Endothelial cell of umbilical vein (primary cell): ENCODE measurements at regions not wholly inside any gene's neighbourhood (a gene's known extent, or its start where the extent isn't known, plus 50 kb on each side); places are given as distances from the start of the nearest gene placed in this dataset.

Experiments used
- BruUV-seq: library from RNA; stranded (reverse); fragments of 400-500 nt; replicated peaks from 2 replicates; lab custom pipeline; 2021; lab: Mats Ljungman, UMichigan
- CTCF ChIA-PET: fragments of 300-600, 350-600 bp; sonication (Branson Sonifier 250); formaldehyde crosslinking; loops from one replicate; lab custom pipeline; 2021; ENCODE audit warnings: antibody characterized with exemption, inconsistent platforms; lab: Charles Lee
- POLR2A ChIA-PET: fragments of 300-600, 350-600 bp; sonication (Branson Sonifier 250); formaldehyde crosslinking; loops from one replicate; lab custom pipeline; 2021; ENCODE audit warnings: antibody characterized with exemption, inconsistent platforms; lab: Charles Lee
- DNase-seq: peaks from one replicate; pipeline ENCODE4 v3.0.0-alpha.2; 2011; ENCODE audit warnings: low read depth, low spot score
- FAIRE-seq: peaks from 2 replicates; lab custom pipeline; 2011; peaks lifted over from hg19 to GRCh38; lab: Jason Lieb, UNC
- H2AFZ ChIP-seq: 2 replicates; pipeline ENCODE4 v1.6.0; 2012; ENCODE audit warnings: low read depth, low read length, control low read depth, inconsistent platforms
- H3K27ac ChIP-seq: 2 replicates; pipeline ENCODE4 v1.5.1; 2011; ENCODE audit warnings: low read depth, mild to moderate bottlenecking, control low read depth, low read length, moderate library complexity; ENCODE audit not compliant: insufficient read depth
- H3K27me3 ChIP-seq, 2 experiments: 2 replicates each; pipeline versions ENCODE4 v1.6.0 to v1.6.1; 2011; ENCODE audit warnings: low read length in 2 of 2, mixed read lengths in 1 of 2; ENCODE audit not compliant: control insufficient read depth in 2 of 2, insufficient read depth in 2 of 2
- H3K36me3 ChIP-seq, 2 experiments: 2 replicates in 1 of 2; 3 replicates in 1 of 2; pipeline ENCODE4 v1.5.1; 2011; ENCODE audit warnings: low read length in 2 of 2, mild to moderate bottlenecking in 1 of 2, moderate library complexity in 1 of 2; ENCODE audit not compliant: control insufficient read depth in 2 of 2, insufficient read depth in 2 of 2; ENCODE audit errors: extremely low read depth in 1 of 2
- H3K4me1 ChIP-seq: 3 replicates; pipeline ENCODE4 v1.5.1; 2011; ENCODE audit warnings: mild to moderate bottlenecking, low read length; ENCODE audit not compliant: control insufficient read depth, insufficient read depth; ENCODE audit errors: extremely low read depth
- H3K4me2 ChIP-seq: 2 replicates; pipeline ENCODE4 v1.6.1; 2011; ENCODE audit warnings: low read length, control low read depth, mixed read lengths; ENCODE audit not compliant: insufficient read depth
- H3K4me3 ChIP-seq, 3 experiments: fragments of 200-600 bp in 1 of 3; sonication (generic), shearing (Covaris generic) in 1 of 3; replicated peaks in 1 of 3; 2 replicates each; pipeline ENCODE4 v1.5.1; 2011 to 2016; ENCODE audit warnings: control low read depth in 3 of 3, low read length in 3 of 3, mild to moderate bottlenecking in 2 of 3, inconsistent platforms in 1 of 3, low read depth in 1 of 3, moderate library complexity in 1 of 3; ENCODE audit not compliant: insufficient read depth in 1 of 3
- H3K79me2 ChIP-seq: 2 replicates; pipeline ENCODE4 v1.6.0; 2012; ENCODE audit warnings: low read length, inconsistent platforms; ENCODE audit not compliant: control insufficient read depth, insufficient read depth
- H3K9ac ChIP-seq: replicated peaks from 2 replicates; pipeline ENCODE3; 2011; ENCODE audit warnings: low read length, control low read depth; ENCODE audit not compliant: insufficient read depth; ENCODE audit errors: extremely low read depth
- H3K9me1 ChIP-seq: replicated peaks from 3 replicates; pipeline ENCODE4 v1.6.0; 2011; ENCODE audit warnings: mild to moderate bottlenecking, low read length; ENCODE audit not compliant: control insufficient read depth, insufficient read depth; ENCODE audit errors: extremely low read depth
- H3K9me3 ChIP-seq: replicated peaks from 2 replicates; pipeline ENCODE4 v1.5.1; 2012; ENCODE audit warnings: low read length, inconsistent platforms; ENCODE audit not compliant: control insufficient read depth, insufficient read depth
- H4K20me1 ChIP-seq: replicated peaks from 2 replicates; pipeline ENCODE3; 2011; ENCODE audit warnings: mild to moderate bottlenecking, low read length; ENCODE audit not compliant: control insufficient read depth, insufficient read depth; ENCODE audit errors: extremely low read depth
- EZH2 ChIP-seq: IDR thresholded peaks from 2 replicates; pipeline ENCODE4 v1.6.1; 2012; ENCODE audit warnings: borderline replicate concordance, low read depth, mild to moderate bottlenecking, moderate library complexity, low read length, inconsistent platforms; ENCODE audit not compliant: severe bottlenecking
- FOS ChIP-seq: IDR thresholded peaks from 2 replicates; pipeline ENCODE4 v1.6.1; 2011; ENCODE audit warnings: mild to moderate bottlenecking, low read length, moderate library complexity, borderline replicate concordance; ENCODE audit not compliant: insufficient read depth
- GATA2 ChIP-seq: IDR thresholded peaks from 2 replicates; pipeline ENCODE4 v1.7.0; 2011; ENCODE audit warnings: low read depth, mild to moderate bottlenecking, moderate library complexity, mixed read lengths, low read length; ENCODE audit not compliant: insufficient read length, insufficient read depth
- JUN ChIP-seq: IDR thresholded peaks from 2 replicates; pipeline ENCODE4 v1.6.1; 2011; ENCODE audit warnings: borderline replicate concordance, low read depth; ENCODE audit not compliant: insufficient read length, insufficient read depth
- MYC ChIP-seq: IDR thresholded peaks from one replicate; pipeline ENCODE4 v1.6.1; 2011; ENCODE audit warnings: mild to moderate bottlenecking, low read depth, low read length
- POLR2A ChIP-seq: IDR thresholded peaks from 2 replicates; pipeline ENCODE4 v1.6.1; 2012; ENCODE audit warnings: low read depth, mild to moderate bottlenecking, control low read depth, low read length
- POLR2AphosphoS5 ChIP-seq: IDR thresholded peaks from 2 replicates; pipeline ENCODE4 v1.6.1; 2012; ENCODE audit warnings: low read depth, mild to moderate bottlenecking, control low read depth, low read length, moderate library complexity; ENCODE audit not compliant: insufficient read depth
- dilution Hi-C: fragments of 300-500 bp; cut with MboI; formaldehyde crosslinking; loops from one replicate; pipeline ENCODE4 v1.15.0; 2019; ENCODE audit warnings: low sequenced_read_pairs; ENCODE audit not compliant: extremely low pct_ligation_motif_present
- intact Hi-C: fragments of 100-400 bp; cut with micrococcal nuclease; formaldehyde crosslinking; loops from one replicate; pipeline ENCODE4 v1.10.0; 2022
- TF ChIP-seq, protein P1 (sequence below): IDR thresholded peaks from 2 replicates; pipeline ENCODE4 v1.6.1; 2011; ENCODE audit not compliant: insufficient read depth, insufficient read length
- TF ChIP-seq, protein P2 (sequence below), 2 donors: IDR thresholded peaks; 1 replicate in 1 of 2; 2 replicates in 1 of 2; pipeline ENCODE4 v1.5.1; 2011; ENCODE audit warnings: low read length in 2 of 2, mild to moderate bottlenecking in 2 of 2, moderate library complexity in 2 of 2, control low read depth in 1 of 2, inconsistent platforms in 1 of 2, low read depth in 1 of 2; ENCODE audit not compliant: insufficient read depth in 1 of 2; ENCODE audit errors: extremely low read depth in 1 of 2

DNA sequence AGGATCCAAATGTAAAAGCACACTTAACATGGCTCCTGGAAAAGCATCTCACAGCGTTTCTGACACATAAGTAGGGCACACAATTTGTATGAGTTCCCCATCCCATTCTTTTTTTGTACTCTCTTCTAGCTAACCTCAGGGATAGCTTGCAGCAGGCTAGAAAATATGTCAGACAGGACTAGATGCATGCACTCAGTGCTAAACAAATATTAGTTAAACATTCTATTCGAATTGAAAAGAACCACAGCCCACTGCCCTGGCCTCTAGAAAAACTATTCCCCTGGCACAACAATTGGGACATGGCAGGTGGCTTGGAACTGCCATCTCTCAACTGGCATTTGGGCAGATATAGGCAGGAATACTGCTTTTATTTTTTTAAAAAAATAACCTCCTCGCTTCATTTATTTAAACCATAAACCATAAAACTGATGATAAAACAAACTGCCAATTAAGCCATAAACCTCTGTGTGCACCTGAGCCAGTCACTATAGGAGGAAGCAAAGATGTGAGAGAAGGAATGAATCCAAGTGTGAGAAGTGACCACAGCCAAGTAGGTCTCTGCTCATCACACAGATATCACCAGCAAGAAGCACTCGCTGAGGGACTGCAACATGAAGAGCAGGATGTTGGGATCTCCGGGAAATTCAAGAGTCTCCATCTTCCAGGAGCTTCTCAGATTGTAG is 394.1 kb downstream of the NEBL start:
- no peaks in the 10 kb centered on the region for H3K9me3 ChIP-seq
- no peaks in the 10 kb centered on the region for H3K79me2 ChIP-seq
- H3K9ac ChIP-seq: no peak overlapping the region
- DNase-seq: no peak
- TF ChIP-seq, protein P1, sequence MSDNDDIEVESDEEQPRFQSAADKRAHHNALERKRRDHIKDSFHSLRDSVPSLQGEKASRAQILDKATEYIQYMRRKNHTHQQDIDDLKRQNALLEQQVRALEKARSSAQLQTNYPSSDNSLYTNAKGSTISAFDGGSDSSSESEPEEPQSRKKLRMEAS: no peak
- TF ChIP-seq FOS: no peak
- TF ChIP-seq GATA2: no peak
- TF ChIP-seq MYC: no peak
- TF ChIP-seq POLR2A: no peak
- no peak for TF ChIP-seq POLR2AphosphoS5
- intact Hi-C loops (no loop called here), dilution Hi-C loops (no loop called here)
- H3K4me1 ChIP-seq: no peaks in the 10 kb centered on the region
- H3K27ac ChIP-seq: no peak overlapping the region
- CTCF ChIA-PET: no interaction called here
- POLR2A ChIA-PET: no interaction called here
- no peak for FAIRE-seq
- H4K20me1 ChIP-seq: no peaks in the 10 kb centered on the region
- no TSS peak for BruUV-seq
- no peaks in the 10 kb centered on the region for H3K9me1 ChIP-seq
- H3K4me2 ChIP-seq: no peak overlapping the region
- no peaks in the 10 kb centered on the region for H3K27me3 ChIP-seq
- H3K4me3 ChIP-seq: no peak overlapping the region
- H2AFZ ChIP-seq: no peak overlapping the region
- no peaks in the 10 kb centered on the region for H3K36me3 ChIP-seq

DNA sequence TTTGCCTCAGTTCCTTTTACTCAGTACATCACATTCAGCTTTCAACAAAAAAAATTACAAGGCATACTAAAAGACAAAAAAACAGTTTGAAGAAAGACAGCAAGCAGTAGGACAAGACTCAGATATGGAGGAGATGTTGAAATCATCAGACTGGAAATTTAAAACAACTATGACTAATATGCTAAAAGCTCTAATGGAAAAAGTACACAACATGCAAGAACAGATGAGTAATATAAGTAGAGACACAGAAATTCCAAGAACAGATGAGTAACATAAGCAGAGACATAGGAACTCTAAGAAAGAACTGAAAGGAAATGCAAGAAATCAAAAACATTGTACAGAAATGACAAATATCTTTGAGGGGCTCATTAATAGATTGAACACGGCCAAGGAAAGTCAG is 402.6 kb downstream of the NEBL start:
- Histone ChIP-seq H3K9me1 (no peaks in the 10 kb centered on the region), H3K9ac (no peak overlapping the region), H3K4me2 (no peak overlapping the region), H3K36me3 (no peaks in the 10 kb centered on the region), H4K20me1 (no peaks in the 10 kb centered on the region), H3K4me1 (no peaks in the 10 kb centered on the region), H3K27me3 (no peaks in the 10 kb centered on the region), H3K9me3 (no peaks in the 10 kb centered on the region), H2AFZ (no peak overlapping the region), H3K79me2 (no peaks in the 10 kb centered on the region), H3K27ac (no peak overlapping the region), H3K4me3 (no peak overlapping the region)
- ChIA-PET POLR2A (no interaction called here), CTCF (interaction anchor here (1.7 kb wide), 1 partner anchor 11 kb away, joined by 3 read pairs; no protein-coding TSS in a partner anchor)
- dilution Hi-C loops (no loop called here), intact Hi-C loops (no loop called here)
- DNase-seq: no peak
- TF ChIP-seq, protein P2, sequence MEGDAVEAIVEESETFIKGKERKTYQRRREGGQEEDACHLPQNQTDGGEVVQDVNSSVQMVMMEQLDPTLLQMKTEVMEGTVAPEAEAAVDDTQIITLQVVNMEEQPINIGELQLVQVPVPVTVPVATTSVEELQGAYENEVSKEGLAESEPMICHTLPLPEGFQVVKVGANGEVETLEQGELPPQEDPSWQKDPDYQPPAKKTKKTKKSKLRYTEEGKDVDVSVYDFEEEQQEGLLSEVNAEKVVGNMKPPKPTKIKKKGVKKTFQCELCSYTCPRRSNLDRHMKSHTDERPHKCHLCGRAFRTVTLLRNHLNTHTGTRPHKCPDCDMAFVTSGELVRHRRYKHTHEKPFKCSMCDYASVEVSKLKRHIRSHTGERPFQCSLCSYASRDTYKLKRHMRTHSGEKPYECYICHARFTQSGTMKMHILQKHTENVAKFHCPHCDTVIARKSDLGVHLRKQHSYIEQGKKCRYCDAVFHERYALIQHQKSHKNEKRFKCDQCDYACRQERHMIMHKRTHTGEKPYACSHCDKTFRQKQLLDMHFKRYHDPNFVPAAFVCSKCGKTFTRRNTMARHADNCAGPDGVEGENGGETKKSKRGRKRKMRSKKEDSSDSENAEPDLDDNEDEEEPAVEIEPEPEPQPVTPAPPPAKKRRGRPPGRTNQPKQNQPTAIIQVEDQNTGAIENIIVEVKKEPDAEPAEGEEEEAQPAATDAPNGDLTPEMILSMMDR (IDR thresholded peaks at IDR 0.05; ENCODE audit: extremely low read depth in 1 of 2, insufficient read depth in 1 of 2, low read depth in 1 of 2, low read length in 2 of 2): no peak
- TF ChIP-seq POLR2A: no peak
- TF ChIP-seq MYC: no peak
- TF ChIP-seq, protein P1: no peak
- no peak for TF ChIP-seq GATA2
- TF ChIP-seq FOS: no peak
- TF ChIP-seq EZH2: no peak
- TF ChIP-seq JUN: no peak
- no peak for TF ChIP-seq POLR2AphosphoS5
- no TSS peak for BruUV-seq
- no peak for FAIRE-seq
